HUES48 (cell line): ENCODE measurements at regions not wholly inside any gene's neighbourhood (a gene's known extent, or its start where the extent isn't known, plus 50 kb on each side); places are given as distances from the start of the nearest gene placed in this dataset.
"Not testable (repeated sequence)": the region's sequence is repeated elsewhere in the genome, so short reads cannot be mapped to it uniquely, and the experiment has no call there.

Experiments
- H3K27ac ChIP-seq: one replicate; pipeline ENCODE4 v1.7.0; 2013; ENCODE audit warnings: low read depth, low read length, inconsistent platforms
- H3K27me3 ChIP-seq: 2 replicates; pipeline ENCODE4 v1.6.1; 2013; ENCODE audit warnings: mild to moderate bottlenecking, low read length; ENCODE audit not compliant: control insufficient read depth, insufficient read depth
- H3K36me3 ChIP-seq: 2 replicates; pipeline ENCODE4 v1.6.1; 2013; ENCODE audit warnings: low read length; ENCODE audit not compliant: control insufficient read depth, insufficient read depth
- H3K4me1 ChIP-seq: 2 replicates; pipeline ENCODE4 v1.6.1; 2013; ENCODE audit warnings: mild to moderate bottlenecking, low read length; ENCODE audit not compliant: control insufficient read depth, insufficient read depth
- H3K4me3 ChIP-seq: 2 replicates; pipeline ENCODE4 v1.5.1; 2013; ENCODE audit warnings: mild to moderate bottlenecking, low read depth, low read length
- H3K9ac ChIP-seq: 2 replicates; pipeline ENCODE4 v1.6.1; 2013; ENCODE audit warnings: mild to moderate bottlenecking, low read depth, low read length, moderate library complexity
- H3K9me3 ChIP-seq: 2 replicates; pipeline ENCODE4 v1.6.1; 2013; ENCODE audit warnings: low read length; ENCODE audit not compliant: control insufficient read depth, insufficient read depth

- not testable (repeated sequence) for H3K27ac ChIP-seq, H3K4me3 ChIP-seq, H3K4me1 ChIP-seq, H3K9ac ChIP-seq, H3K27me3 ChIP-seq, H3K9me3 ChIP-seq, H3K36me3 ChIP-seq
Measured at GRCh38 chr5:101316401-101316800, 413.3 kb upstream of the ST8SIA4 start.

- Histone ChIP-seq H3K9ac (no peak overlapping the region), H3K4me3 (no peak overlapping the region), H3K27me3 (no peaks in the 10 kb centered on the region), H3K9me3 (no peaks in the 10 kb centered on the region), H3K36me3 (no peaks in the 10 kb centered on the region), H3K27ac (no peak overlapping the region), H3K4me1 (peaks cover 1% of the 10 kb centered on the region; the same call in 1 of the 2 replicates)
Measured at GRCh38 chr5:101306391-101307137, 403.5 kb upstream of the ST8SIA4 start.

- H3K4me1 ChIP-seq, result no peaks in the 10 kb centered on the region
- H3K4me3 ChIP-seq, result no peak overlapping the region
- no peaks in the 10 kb centered on the region for H3K9me3 ChIP-seq
- no peak overlapping the region for H3K9ac ChIP-seq
- no peaks in the 10 kb centered on the region for H3K27me3 ChIP-seq
- H3K27ac ChIP-seq, result no peak overlapping the region
- no peaks in the 10 kb centered on the region for H3K36me3 ChIP-seq
Measured at GRCh38 chr5:101296477-101296876, 393.4 kb upstream of the ST8SIA4 start.

GRCh38 chr5:101292199-101292598 lies 389.1 kb upstream of the ST8SIA4 start:
- H3K9me3 ChIP-seq, result no peaks in the 10 kb centered on the region
- no peaks in the 10 kb centered on the region for H3K4me1 ChIP-seq
- H3K27me3 ChIP-seq, result no peaks in the 10 kb centered on the region
- H3K9ac ChIP-seq, result no peak overlapping the region
- H3K36me3 ChIP-seq, result no peaks in the 10 kb centered on the region
- H3K4me3 ChIP-seq, result no peak overlapping the region
- H3K27ac ChIP-seq, result no peak overlapping the region

GRCh38 chr5:101290761-101291160 lies 387.7 kb upstream of the ST8SIA4 start:
- not testable (repeated sequence) for H3K4me1 ChIP-seq, H3K9me3 ChIP-seq, H3K9ac ChIP-seq, H3K36me3 ChIP-seq, H3K27ac ChIP-seq, H3K27me3 ChIP-seq, H3K4me3 ChIP-seq

- no peak overlapping the region for H3K27ac ChIP-seq
- no peaks in the 10 kb centered on the region for H3K9me3 ChIP-seq
- no peak overlapping the region for H3K9ac ChIP-seq
- H3K4me1 ChIP-seq, result no peaks in the 10 kb centered on the region
- no peaks in the 10 kb centered on the region for H3K36me3 ChIP-seq
- no peak overlapping the region for H3K4me3 ChIP-seq
- no peaks in the 10 kb centered on the region for H3K27me3 ChIP-seq
Measured at GRCh38 chr5:101288633-101289032, 385.6 kb upstream of the ST8SIA4 start.

GRCh38 chr5:101284736-101285375 lies 381.8 kb upstream of the ST8SIA4 start:
- H3K27ac ChIP-seq, result no peak overlapping the region
- H3K4me3 ChIP-seq, result no peak overlapping the region
- no peaks in the 10 kb centered on the region for H3K36me3 ChIP-seq
- no peaks in the 10 kb centered on the region for H3K27me3 ChIP-seq
- no peaks in the 10 kb centered on the region for H3K9me3 ChIP-seq
- no peak overlapping the region for H3K9ac ChIP-seq
- no peaks in the 10 kb centered on the region for H3K4me1 ChIP-seq

- not testable (repeated sequence) for H3K4me1 ChIP-seq, H3K27ac ChIP-seq, H3K4me3 ChIP-seq, H3K9ac ChIP-seq, H3K36me3 ChIP-seq, H3K27me3 ChIP-seq, H3K9me3 ChIP-seq
Measured at GRCh38 chr5:101283938-101284337, 380.9 kb upstream of the ST8SIA4 start.

- Histone ChIP-seq H3K9me3 (no peaks in the 10 kb centered on the region), H3K27me3 (no peaks in the 10 kb centered on the region), H3K9ac (no peak overlapping the region), H3K4me3 (no peak overlapping the region), H3K4me1 (no peaks in the 10 kb centered on the region), H3K36me3 (no peaks in the 10 kb centered on the region), H3K27ac (no peak overlapping the region)
Measured at GRCh38 chr5:101278917-101279316, 375.8 kb upstream of the ST8SIA4 start.

- Histone ChIP-seq H3K9me3 (no peaks in the 10 kb centered on the region), H3K9ac (no peak overlapping the region), H3K27ac (no peak overlapping the region), H3K4me3 (no peak overlapping the region), H3K36me3 (no peaks in the 10 kb centered on the region), H3K4me1 (no peaks in the 10 kb centered on the region), H3K27me3 (no peaks in the 10 kb centered on the region)
Measured at GRCh38 chr5:101278011-101278687, 375.1 kb upstream of the ST8SIA4 start.

GRCh38 chr5:101271945-101272344 lies 368.9 kb upstream of the ST8SIA4 start:
- Histone ChIP-seq H3K4me3 (no peak overlapping the region), H3K9me3 (no peaks in the 10 kb centered on the region), H3K9ac (no peak overlapping the region), H3K36me3 (no peaks in the 10 kb centered on the region), H3K27me3 (no peaks in the 10 kb centered on the region), H3K27ac (no peak overlapping the region), H3K4me1 (no peaks in the 10 kb centered on the region)
